Kidney (tissue), 13 donors: ENCODE measurements at regions not wholly inside any gene's neighbourhood (a gene's known extent, or its start where the extent isn't known, plus 50 kb on each side); places are given as distances from the start of the nearest gene placed in this dataset.

Source experiments
- DNase-seq, 5 donors: peaks; one replicate each; pipeline ENCODE4 v3.0.0-alpha.2; 2013 to 2020
- FAIRE-seq: peaks from 2 replicates; lab custom pipeline; 2012; peaks lifted over from hg19 to GRCh38; lab: Jason Lieb, UNC
- H3K27ac ChIP-seq, 2 donors: one replicate each; pipeline ENCODE4 v1.7.0; 2013; ENCODE audit warnings: low read depth in 2 of 2, low read length in 2 of 2, inconsistent platforms in 1 of 2
- H3K27me3 ChIP-seq: one replicate; pipeline ENCODE4 v1.7.1; 2013; ENCODE audit warnings: low read length, inconsistent platforms; ENCODE audit not compliant: control insufficient read depth, insufficient read depth
- H3K36me3 ChIP-seq, 3 donors: one replicate each; pipeline versions ENCODE4 v1.7.0 to v1.7.1; 2013; ENCODE audit warnings: low read length in 3 of 3, control low read depth in 1 of 3, inconsistent platforms in 1 of 3; ENCODE audit not compliant: insufficient read depth in 3 of 3, control insufficient read depth in 2 of 3
- H3K4me1 ChIP-seq, 3 donors: one replicate each; pipeline versions ENCODE4 v1.7.0 to v1.7.1; 2013; ENCODE audit warnings: low read length in 3 of 3, inconsistent platforms in 1 of 3, low read depth in 1 of 3; ENCODE audit not compliant: control insufficient read depth in 2 of 3, insufficient read depth in 2 of 3
- H3K4me3 ChIP-seq, 3 donors: one replicate each; pipeline versions ENCODE4 v1.7.0 to v1.8.1; 2013; ENCODE audit warnings: low read length in 3 of 3, control low read depth in 1 of 3, inconsistent platforms in 1 of 3
- H3K9ac ChIP-seq, 3 donors: one replicate each; pipeline versions ENCODE4 v1.7.0 to v1.7.1; 2013; ENCODE audit warnings: low read length in 3 of 3, control low read depth in 1 of 3, inconsistent platforms in 1 of 3
- H3K9me3 ChIP-seq, 3 donors: one replicate each; pipeline versions ENCODE4 v1.7.0 to v1.7.1; 2013; ENCODE audit warnings: low read length in 3 of 3, control low read depth in 1 of 3, inconsistent platforms in 1 of 3; ENCODE audit not compliant: control insufficient read depth in 2 of 3, insufficient read depth in 1 of 3
- intact Hi-C: fragments of 100-400 bp; cut with DNase I; formaldehyde crosslinking; loops from one replicate; pipeline ENCODE4 v1.11.1; 2022
- TF ChIP-seq, protein P1 (sequence below): IDR thresholded peaks from 3 replicates; pipeline ENCODE4 v1.5.1; 2012; ENCODE audit warnings: mild to moderate bottlenecking, moderate library complexity, borderline replicate concordance; ENCODE audit not compliant: insufficient read depth; ENCODE audit errors: extremely low read depth
- donor health status: control.
- donor health status: control.
- donor health status: control.
- donor health status: control.
- donor health status: control.
- donor health status: DM: yes; HTN: yes; CAD: no.
- donor health status: Normal renal cell carcinoma (clear cell type).

GRCh38 chr18:21179590-21180220, 62.3 kb upstream of the GREB1L start:
- DNase-seq (peak in 3 of 5 donors; percentile 63 to 86 (median 82)), FAIRE-seq (peak; percentile 6)
- Histone ChIP-seq H3K27me3 (no peaks in the 10 kb centered on the region), H3K36me3 (no peaks in the 10 kb centered on the region), H3K9me3 (no peaks in the 10 kb centered on the region), H3K4me3 (no peak overlapping the region), H3K27ac (no peak overlapping the region), H3K4me1 (no peaks in the 10 kb centered on the region), H3K9ac (no peak overlapping the region)
- TF ChIP-seq, protein P1, sequence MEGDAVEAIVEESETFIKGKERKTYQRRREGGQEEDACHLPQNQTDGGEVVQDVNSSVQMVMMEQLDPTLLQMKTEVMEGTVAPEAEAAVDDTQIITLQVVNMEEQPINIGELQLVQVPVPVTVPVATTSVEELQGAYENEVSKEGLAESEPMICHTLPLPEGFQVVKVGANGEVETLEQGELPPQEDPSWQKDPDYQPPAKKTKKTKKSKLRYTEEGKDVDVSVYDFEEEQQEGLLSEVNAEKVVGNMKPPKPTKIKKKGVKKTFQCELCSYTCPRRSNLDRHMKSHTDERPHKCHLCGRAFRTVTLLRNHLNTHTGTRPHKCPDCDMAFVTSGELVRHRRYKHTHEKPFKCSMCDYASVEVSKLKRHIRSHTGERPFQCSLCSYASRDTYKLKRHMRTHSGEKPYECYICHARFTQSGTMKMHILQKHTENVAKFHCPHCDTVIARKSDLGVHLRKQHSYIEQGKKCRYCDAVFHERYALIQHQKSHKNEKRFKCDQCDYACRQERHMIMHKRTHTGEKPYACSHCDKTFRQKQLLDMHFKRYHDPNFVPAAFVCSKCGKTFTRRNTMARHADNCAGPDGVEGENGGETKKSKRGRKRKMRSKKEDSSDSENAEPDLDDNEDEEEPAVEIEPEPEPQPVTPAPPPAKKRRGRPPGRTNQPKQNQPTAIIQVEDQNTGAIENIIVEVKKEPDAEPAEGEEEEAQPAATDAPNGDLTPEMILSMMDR = peak; percentile 81
- intact Hi-C loops = no loop called here

DNA sequence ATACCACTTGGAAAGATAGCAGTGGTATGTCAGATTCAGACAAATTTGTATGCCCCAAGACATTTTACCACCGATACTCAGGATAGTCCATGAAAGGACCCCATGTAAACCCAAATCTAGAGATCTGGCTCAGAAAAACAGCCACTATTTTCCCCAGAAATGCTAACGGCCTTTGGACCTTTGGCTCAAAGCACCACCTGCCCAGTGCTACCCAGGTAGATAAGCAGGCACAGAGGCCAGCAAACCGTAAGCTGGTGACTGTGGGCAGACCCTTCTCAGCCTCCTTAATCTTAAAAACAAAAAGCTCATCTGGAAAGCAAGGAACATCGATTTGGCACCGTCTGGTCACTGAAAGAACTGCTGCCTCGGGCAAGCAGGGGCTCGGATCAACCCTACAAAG, 61.4 kb upstream of the GREB1L start:
- H3K9ac ChIP-seq = no peak overlapping the region
- no peaks in the 10 kb centered on the region for H3K9me3 ChIP-seq
- no peaks in the 10 kb centered on the region for H3K27me3 ChIP-seq
- no peak overlapping the region for H3K27ac ChIP-seq
- H3K4me1 ChIP-seq = no peaks in the 10 kb centered on the region
- DNase-seq (no peak), FAIRE-seq (no peak)
- intact Hi-C loops = no loop called here
- TF ChIP-seq, protein P1 = no peak
- H3K4me3 ChIP-seq = no peak overlapping the region
- no peaks in the 10 kb centered on the region for H3K36me3 ChIP-seq

DNA sequence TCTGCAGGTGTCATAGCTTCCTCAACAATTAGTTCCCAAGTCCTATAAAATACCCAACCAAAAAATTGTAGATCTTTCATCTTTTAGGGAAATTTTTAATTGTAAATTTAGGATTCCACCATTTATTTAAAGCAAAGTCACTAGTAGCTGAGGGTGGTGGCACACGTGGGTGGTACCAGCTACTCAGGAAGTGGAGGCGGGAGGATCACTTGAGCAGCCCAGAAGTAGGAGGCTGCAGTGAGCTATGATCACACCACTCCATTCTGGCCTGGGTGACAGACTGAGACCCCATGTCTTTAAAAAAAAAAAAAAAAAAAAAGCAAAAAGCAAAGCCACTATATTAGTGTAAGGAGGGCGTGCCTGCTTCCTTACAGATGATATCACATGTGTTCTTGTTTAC, 60.3 kb upstream of the GREB1L start:
- no peak overlapping the region for H3K4me3 ChIP-seq
- FAIRE-seq (no peak), DNase-seq (no peak)
- TF ChIP-seq, protein P1 = no peak
- H3K9me3 ChIP-seq = no peaks in the 10 kb centered on the region
- H3K36me3 ChIP-seq = no peaks in the 10 kb centered on the region
- no peak overlapping the region for H3K9ac ChIP-seq
- no peaks in the 10 kb centered on the region for H3K4me1 ChIP-seq
- no peaks in the 10 kb centered on the region for H3K27me3 ChIP-seq
- intact Hi-C loops = no loop called here
- no peak overlapping the region for H3K27ac ChIP-seq

- no peaks in the 10 kb centered on the region for H3K27me3 ChIP-seq
- TF ChIP-seq, protein P1 = no peak
- no peak for DNase-seq
- intact Hi-C loops = no loop called here
- no peaks in the 10 kb centered on the region for H3K9me3 ChIP-seq
- no peak overlapping the region for H3K4me3 ChIP-seq
- no peaks in the 10 kb centered on the region for H3K36me3 ChIP-seq
- no peak overlapping the region for H3K27ac ChIP-seq
- H3K4me1 ChIP-seq = no peaks in the 10 kb centered on the region
- FAIRE-seq = no peak
- no peak overlapping the region for H3K9ac ChIP-seq
Measured at GRCh38 chr18:21183670-21184069, 58.4 kb upstream of the GREB1L start.
